ENCODE measurements at regions not wholly inside any gene's neighbourhood (a gene's known extent, or its start where the extent isn't known, plus 50 kb on each side); places are given as distances from the start of the nearest gene placed in this dataset.

- peaks cover 29% of the 10 kb centered on the region for H3K9me3 ChIP-seq (ENCODE audit: control insufficient read depth, low read length)
- H3K4me1 ChIP-seq (ENCODE audit: control insufficient read depth, insufficient read depth, low read length), result peaks cover 6% of the 10 kb centered on the region
- no peak overlapping the region for H3K4me3 ChIP-seq (ENCODE audit: low read length)
- Mint-ChIP-seq H3K27ac (peak overlapping the region; percentile 66), H3K36me3 (ENCODE audit: low read depth) (no peaks in the 10 kb centered on the region), H3K4me3 (no peak overlapping the region), H3K27me3 (ENCODE audit: insufficient read depth) (no peaks in the 10 kb centered on the region), H3K4me1 (peaks cover 9% of the 10 kb centered on the region), H3K9me3 (peaks cover 26% of the 10 kb centered on the region)
- TF ChIP-seq CTCF (conservative IDR thresholded peaks at IDR 0.05), result no peak
- WGBS, 2 experiments (ENCODE audit: insufficient coverage in 1 of 2, insufficient read length in 1 of 2), result 67 to 78% methylated on average over 1 to 2 of the region's 2 CpGs
- H3K36me3 ChIP-seq (ENCODE audit: control insufficient read depth, insufficient read depth, low read length), result no peaks in the 10 kb centered on the region
- no peak for DNase-seq
- no peak overlapping the region for H3K27ac ChIP-seq (ENCODE audit: low read depth, low read length)
- H3K9ac ChIP-seq (ENCODE audit: extremely low read depth, low read length, poor library complexity, severe bottlenecking), result no peak overlapping the region
- no peaks in the 10 kb centered on the region for H3K27me3 ChIP-seq (ENCODE audit: control insufficient read depth, insufficient read depth, low read length, poor library complexity, severe bottlenecking)
Measured at GRCh38 chr5:25891691-25892090, 1146.7 kb downstream of the CDH9 start.

- Mint-ChIP-seq H3K9me3 (peaks cover 11% of the 10 kb centered on the region), H3K27ac (no peak overlapping the region), H3K36me3 (ENCODE audit: low read depth) (no peaks in the 10 kb centered on the region), H3K4me3 (no peak overlapping the region), H3K4me1 (no peaks in the 10 kb centered on the region), H3K27me3 (ENCODE audit: insufficient read depth) (no peaks in the 10 kb centered on the region)
- Histone ChIP-seq H3K9me3 (ENCODE audit: control insufficient read depth, low read length) (peaks cover 20% of the 10 kb centered on the region), H3K9ac (ENCODE audit: extremely low read depth, low read length, poor library complexity, severe bottlenecking) (no peak overlapping the region), H3K4me3 (ENCODE audit: low read length) (no peak overlapping the region), H3K27me3 (ENCODE audit: control insufficient read depth, insufficient read depth, low read length, poor library complexity, severe bottlenecking) (no peaks in the 10 kb centered on the region), H3K36me3 (ENCODE audit: control insufficient read depth, insufficient read depth, low read length) (no peaks in the 10 kb centered on the region), H3K27ac (ENCODE audit: low read depth, low read length) (no peak overlapping the region), H3K4me1 (ENCODE audit: control insufficient read depth, insufficient read depth, low read length) (no peaks in the 10 kb centered on the region)
- no peak for TF ChIP-seq CTCF (conservative IDR thresholded peaks at IDR 0.05)
- no peak for DNase-seq
- 93 to 96% methylated on average over 6 of the region's 6 CpGs for WGBS, 2 experiments (ENCODE audit: insufficient coverage in 1 of 2, insufficient read length in 1 of 2)
Measured at GRCh38 chr5:25881318-25882036, 1156.9 kb downstream of the CDH9 start.

- no peaks in the 10 kb centered on the region for H3K36me3 ChIP-seq (ENCODE audit: control insufficient read depth, insufficient read depth, low read length)
- no peaks in the 10 kb centered on the region for H3K4me1 ChIP-seq (ENCODE audit: control insufficient read depth, insufficient read depth, low read length)
- Mint-ChIP-seq H3K27me3 (ENCODE audit: insufficient read depth) (no peaks in the 10 kb centered on the region), H3K36me3 (ENCODE audit: low read depth) (peaks cover 3% of the 10 kb centered on the region), H3K27ac (no peak overlapping the region), H3K4me3 (no peak overlapping the region), H3K4me1 (no peaks in the 10 kb centered on the region), H3K9me3 (peaks cover 18% of the 10 kb centered on the region)
- no peak overlapping the region for H3K4me3 ChIP-seq (ENCODE audit: low read length)
- H3K27me3 ChIP-seq (ENCODE audit: control insufficient read depth, insufficient read depth, low read length, poor library complexity, severe bottlenecking), result no peaks in the 10 kb centered on the region
- no peaks in the 10 kb centered on the region for H3K9me3 ChIP-seq (ENCODE audit: control insufficient read depth, low read length)
- H3K9ac ChIP-seq (ENCODE audit: extremely low read depth, low read length, poor library complexity, severe bottlenecking), result no peak overlapping the region
- TF ChIP-seq CTCF (conservative IDR thresholded peaks at IDR 0.05), result no peak
- no peak overlapping the region for H3K27ac ChIP-seq (ENCODE audit: low read depth, low read length)
- DNase-seq, result no peak
- WGBS, 2 experiments (ENCODE audit: insufficient coverage in 1 of 2, insufficient read length in 1 of 2), result 85 to 89% methylated on average over 2 to 3 of the region's 3 CpGs
Measured at GRCh38 chr5:25863811-25864210, 1174.6 kb downstream of the CDH9 start.

Measured in endodermal cell (in vitro differentiated cells).